Natural killer cell treated with Interleukin-12 subunit alpha and Interleukin-12 subunit beta and Interleukin-15 and Interleukin-18, amount 100 ng/mL, for 72 hours (primary cell): ENCODE measurements at regions not wholly inside any gene's neighbourhood (a gene's known extent, or its start where the extent isn't known, plus 50 kb on each side); places are given as distances from the start of the nearest gene placed in this dataset.
"Not testable (repeated sequence)": the region's sequence is repeated elsewhere in the genome, so short reads cannot be mapped to it uniquely, and the experiment has no call there.

ENCODE experiments used
- ATAC-seq, 2 donors: fragments of 150-1000 bp; cut with Tn5 transposase in 1 of 2; sonication (Bioruptor Pico), chemical (Tn5 transposase) in 1 of 2; 2 replicates each; pipeline ENCODE4 v1.10.0; 2021
- DNase-seq: peaks from one replicate; pipeline ENCODE4 v3.0.0; 2022; ENCODE audit warnings: low spot score
- H3K27ac Mint-ChIP-seq, 2 donors: 1 replicate in 1 of 2; 2 replicates in 1 of 2; pipeline ENCODE4 v1.8.0; 2022; ENCODE audit warnings: mixed read lengths in 2 of 2, mild to moderate bottlenecking in 1 of 2, moderate library complexity in 1 of 2
- H3K27me3 Mint-ChIP-seq, 2 donors: 1 replicate in 1 of 2; 2 replicates in 1 of 2; pipeline ENCODE4 v1.8.0; 2022; ENCODE audit warnings: mixed read lengths in 2 of 2
- H3K36me3 Mint-ChIP-seq: one replicate; pipeline ENCODE4 v1.8.0; 2022; ENCODE audit warnings: mixed read lengths
- H3K4me1 Mint-ChIP-seq, 2 donors: 1 replicate in 1 of 2; 2 replicates in 1 of 2; pipeline ENCODE4 v1.8.0; 2022; ENCODE audit warnings: low read depth in 2 of 2, mixed read lengths in 2 of 2, mild to moderate bottlenecking in 1 of 2
- H3K4me3 Mint-ChIP-seq: one replicate; pipeline ENCODE4 v1.8.0; 2022; ENCODE audit warnings: mixed read lengths
- H3K9me3 Mint-ChIP-seq: 2 replicates; pipeline ENCODE4 v1.8.0; 2022; ENCODE audit warnings: mixed read lengths

GRCh38 chr14:85172889-85173477, 357.0 kb upstream of the FLRT2 start:
- DNase-seq = no peak
- Mint-ChIP-seq H3K27ac (no peak overlapping the region), H3K9me3 (peaks cover 3% of the 10 kb centered on the region), H3K4me1 (no peaks in the 10 kb centered on the region), H3K36me3 (no peaks in the 10 kb centered on the region), H3K27me3 (peaks cover 0 to 3% of the 10 kb centered on the region in 2 donors), H3K4me3 (no peak overlapping the region)
- ATAC-seq = no peak

GRCh38 chr14:85175556-85175955, 354.4 kb upstream of the FLRT2 start:
- no peaks in the 10 kb centered on the region for H3K36me3 Mint-ChIP-seq
- ATAC-seq (no peak), DNase-seq (no peak)
- no peaks in the 10 kb centered on the region for H3K4me1 Mint-ChIP-seq
- H3K27me3 Mint-ChIP-seq = peaks cover 0 to 3% of the 10 kb centered on the region in 2 donors
- H3K9me3 Mint-ChIP-seq = peaks cover 3% of the 10 kb centered on the region
- H3K4me3 Mint-ChIP-seq = no peak overlapping the region
- no peak overlapping the region for H3K27ac Mint-ChIP-seq

- Mint-ChIP-seq H3K36me3 (no peaks in the 10 kb centered on the region), H3K9me3 (peaks cover 3% of the 10 kb centered on the region), H3K27me3 (no peaks in the 10 kb centered on the region), H3K4me1 (no peaks in the 10 kb centered on the region), H3K27ac (no peak overlapping the region), H3K4me3 (no peak overlapping the region)
- DNase-seq (no peak), ATAC-seq (no peak)
Observed at GRCh38 chr14:85178864-85179263, 351.1 kb upstream of the FLRT2 start.

- no peaks in the 10 kb centered on the region for H3K4me1 Mint-ChIP-seq
- ATAC-seq (no peak), DNase-seq (no peak)
- H3K27ac Mint-ChIP-seq = no peak overlapping the region
- H3K4me3 Mint-ChIP-seq = no peak overlapping the region
- no peaks in the 10 kb centered on the region for H3K27me3 Mint-ChIP-seq
- H3K36me3 Mint-ChIP-seq = no peaks in the 10 kb centered on the region
- H3K9me3 Mint-ChIP-seq = peaks cover 3% of the 10 kb centered on the region
Observed at GRCh38 chr14:85180876-85181275, 349.1 kb upstream of the FLRT2 start.

- Mint-ChIP-seq H3K4me1 (no peaks in the 10 kb centered on the region), H3K27ac (no peak overlapping the region), H3K9me3 (peaks cover 3% of the 10 kb centered on the region), H3K4me3 (no peak overlapping the region), H3K27me3 (no peaks in the 10 kb centered on the region), H3K36me3 (no peaks in the 10 kb centered on the region)
- DNase-seq (no peak), ATAC-seq (no peak)
Observed at GRCh38 chr14:85182282-85182681, 347.7 kb upstream of the FLRT2 start.

GRCh38 chr14:85186082-85186481, 343.9 kb upstream of the FLRT2 start:
- Mint-ChIP-seq H3K9me3 (peaks cover 3% of the 10 kb centered on the region), H3K27ac (no peak overlapping the region), H3K4me3 (no peak overlapping the region), H3K4me1 (no peaks in the 10 kb centered on the region), H3K36me3 (no peaks in the 10 kb centered on the region), H3K27me3 (peaks cover 0 to 3% of the 10 kb centered on the region in 2 donors)
- DNase-seq = no peak
- no peak for ATAC-seq

GRCh38 chr14:85187521-85187920, 342.4 kb upstream of the FLRT2 start:
- ATAC-seq (no peak), DNase-seq (no peak)
- H3K27me3 Mint-ChIP-seq = peaks cover 0 to 3% of the 10 kb centered on the region in 2 donors
- no peak overlapping the region for H3K4me3 Mint-ChIP-seq
- H3K9me3 Mint-ChIP-seq = peaks cover 3% of the 10 kb centered on the region
- H3K27ac Mint-ChIP-seq = no peak overlapping the region
- H3K36me3 Mint-ChIP-seq = no peaks in the 10 kb centered on the region
- no peaks in the 10 kb centered on the region for H3K4me1 Mint-ChIP-seq

- ATAC-seq (no peak), DNase-seq (no peak)
- H3K9me3 Mint-ChIP-seq = peaks cover 3% of the 10 kb centered on the region
- H3K4me3 Mint-ChIP-seq = no peak overlapping the region
- H3K27ac Mint-ChIP-seq = no peak overlapping the region
- H3K4me1 Mint-ChIP-seq = no peaks in the 10 kb centered on the region
- H3K27me3 Mint-ChIP-seq = peaks cover 0 to 3% of the 10 kb centered on the region in 2 donors
- H3K36me3 Mint-ChIP-seq = no peaks in the 10 kb centered on the region
Observed at GRCh38 chr14:85188836-85189235, 341.1 kb upstream of the FLRT2 start.

- not testable (repeated sequence) for H3K4me1 Mint-ChIP-seq, H3K4me3 Mint-ChIP-seq, ATAC-seq, H3K27ac Mint-ChIP-seq, DNase-seq, H3K27me3 Mint-ChIP-seq, H3K9me3 Mint-ChIP-seq, H3K36me3 Mint-ChIP-seq
Observed at GRCh38 chr14:85189253-85189652, 340.7 kb upstream of the FLRT2 start.

- Mint-ChIP-seq H3K36me3 (no peaks in the 10 kb centered on the region), H3K27ac (no peak overlapping the region), H3K4me1 (no peaks in the 10 kb centered on the region), H3K9me3 (peaks cover 3% of the 10 kb centered on the region), H3K27me3 (peaks cover 0 to 3% of the 10 kb centered on the region in 2 donors), H3K4me3 (no peak overlapping the region)
- ATAC-seq = no peak
- no peak for DNase-seq
Observed at GRCh38 chr14:85190251-85190650, 339.7 kb upstream of the FLRT2 start.

- H3K4me3 Mint-ChIP-seq = no peak overlapping the region
- DNase-seq (no peak), ATAC-seq (no peak)
- H3K27ac Mint-ChIP-seq = no peak overlapping the region
- H3K27me3 Mint-ChIP-seq = peaks cover 0 to 3% of the 10 kb centered on the region in 2 donors
- peaks cover 0 to 5% of the 10 kb centered on the region in 2 donors for H3K4me1 Mint-ChIP-seq
- no peaks in the 10 kb centered on the region for H3K36me3 Mint-ChIP-seq
- peaks cover 3% of the 10 kb centered on the region for H3K9me3 Mint-ChIP-seq
Observed at GRCh38 chr14:85191986-85192385, 338.0 kb upstream of the FLRT2 start.

- Mint-ChIP-seq H3K27ac (no peak overlapping the region), H3K36me3 (no peaks in the 10 kb centered on the region), H3K4me3 (no peak overlapping the region), H3K4me1 (peaks cover 0 to 10% of the 10 kb centered on the region in 2 donors), H3K9me3 (no peaks in the 10 kb centered on the region), H3K27me3 (no peaks in the 10 kb centered on the region)
- ATAC-seq (no peak), DNase-seq (no peak)
Observed at GRCh38 chr14:85195872-85196477, 334.0 kb upstream of the FLRT2 start.

GRCh38 chr14:85198001-85198400, 331.9 kb upstream of the FLRT2 start:
- H3K4me1 Mint-ChIP-seq = peaks cover 0 to 10% of the 10 kb centered on the region in 2 donors
- no peaks in the 10 kb centered on the region for H3K9me3 Mint-ChIP-seq
- DNase-seq = no peak
- no peaks in the 10 kb centered on the region for H3K27me3 Mint-ChIP-seq
- no peak overlapping the region for H3K4me3 Mint-ChIP-seq
- no peaks in the 10 kb centered on the region for H3K36me3 Mint-ChIP-seq
- ATAC-seq = no peak
- H3K27ac Mint-ChIP-seq = no peak overlapping the region

GRCh38 chr14:85205875-85206274, 324.1 kb upstream of the FLRT2 start:
- H3K27ac Mint-ChIP-seq = no peak overlapping the region
- no peaks in the 10 kb centered on the region for H3K36me3 Mint-ChIP-seq
- H3K27me3 Mint-ChIP-seq = no peaks in the 10 kb centered on the region
- H3K4me1 Mint-ChIP-seq = peaks cover 0 to 8% of the 10 kb centered on the region in 2 donors
- DNase-seq (no peak), ATAC-seq (no peak)
- H3K9me3 Mint-ChIP-seq = no peaks in the 10 kb centered on the region
- no peak overlapping the region for H3K4me3 Mint-ChIP-seq

GRCh38 chr14:85214471-85214870, 315.5 kb upstream of the FLRT2 start:
- no peak for DNase-seq
- ATAC-seq = no peak

More at GRCh38 chr14:85214471-85214870, 315.5 kb upstream of the FLRT2 start:
- peaks cover 2% of the 10 kb centered on the region for H3K9me3 Mint-ChIP-seq
- H3K36me3 Mint-ChIP-seq = peaks cover 6% of the 10 kb centered on the region
- no peaks in the 10 kb centered on the region for H3K27me3 Mint-ChIP-seq
- peaks cover 0 to 5% of the 10 kb centered on the region in 2 donors for H3K4me1 Mint-ChIP-seq
- no peak overlapping the region for H3K27ac Mint-ChIP-seq
- no peak overlapping the region for H3K4me3 Mint-ChIP-seq
